HG03095 (cell line): ENCODE measurements at regions not wholly inside any gene's neighbourhood (a gene's known extent, or its start where the extent isn't known, plus 50 kb on each side); places are given as distances from the start of the nearest gene placed in this dataset.
"Not testable (repeated sequence)": the region's sequence is repeated elsewhere in the genome, so short reads cannot be mapped to it uniquely, and the experiment has no call there.

ENCODE experiments used
- ATAC-seq: cut with Tn5 transposase; IDR thresholded peaks from one replicate; pipeline ENCODE4 v1.9.1; 2021; ENCODE audit warnings: moderate library complexity; ENCODE audit not compliant: unreplicated experiment

DNA sequence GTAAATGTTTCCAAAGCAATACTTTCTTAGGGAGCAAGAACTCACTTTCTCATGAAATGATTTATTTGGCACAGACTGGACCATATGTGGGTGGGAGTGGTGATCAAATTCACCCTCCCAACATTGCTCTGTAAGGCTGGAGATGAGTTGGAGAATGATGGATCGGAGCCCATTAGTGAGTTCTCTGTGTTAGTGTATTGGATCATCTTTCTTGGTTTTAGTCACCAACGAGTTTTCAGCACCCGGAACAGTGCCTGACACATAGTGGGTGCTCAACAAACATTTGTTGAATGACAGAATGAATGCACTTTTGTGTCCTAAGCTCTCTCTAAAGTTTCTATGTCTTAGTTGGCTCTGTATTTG lies 104.5 kb upstream of the FAM20A start:
- no peak for ATAC-seq

DNA sequence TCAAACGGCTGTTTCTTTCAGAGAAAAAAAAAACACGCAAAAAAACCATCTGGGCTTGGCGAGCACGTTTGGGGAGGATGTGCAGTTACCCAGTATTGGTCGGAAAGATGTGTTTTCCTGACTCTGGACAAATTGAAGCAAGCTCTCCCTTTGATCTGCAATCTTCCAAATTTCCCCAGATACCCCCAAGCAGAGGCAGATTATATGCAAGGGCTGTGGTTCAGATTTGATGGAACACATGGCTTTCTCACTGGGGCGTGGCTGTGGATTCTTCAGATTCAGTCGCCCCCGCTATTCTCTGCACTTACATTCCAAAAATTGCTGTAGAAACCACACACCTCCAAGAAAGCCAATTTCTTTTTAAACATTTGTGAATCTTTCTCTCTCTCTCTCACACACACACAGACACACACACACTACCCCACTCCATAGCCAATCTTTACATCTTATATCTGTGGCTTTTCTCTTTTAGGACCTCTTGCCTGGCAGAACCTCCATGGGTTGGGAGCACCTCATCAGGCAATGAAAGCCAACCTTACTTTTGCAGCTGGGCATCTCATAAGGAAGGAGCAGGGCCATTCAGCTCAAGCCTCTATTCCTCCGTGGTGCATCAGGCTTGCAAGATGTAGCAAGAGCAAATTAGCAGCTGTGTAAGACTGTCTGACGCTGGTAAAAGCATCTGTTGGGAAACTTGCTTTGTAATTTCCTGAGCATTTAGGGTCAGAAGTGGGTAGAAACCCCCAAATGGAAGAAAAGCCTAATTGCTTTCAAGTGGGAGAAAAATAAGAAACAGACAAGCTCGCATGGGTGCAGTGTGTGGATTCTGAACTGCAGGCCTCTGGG lies 103.9 kb upstream of the FAM20A start:
- ATAC-seq: no peak

DNA sequence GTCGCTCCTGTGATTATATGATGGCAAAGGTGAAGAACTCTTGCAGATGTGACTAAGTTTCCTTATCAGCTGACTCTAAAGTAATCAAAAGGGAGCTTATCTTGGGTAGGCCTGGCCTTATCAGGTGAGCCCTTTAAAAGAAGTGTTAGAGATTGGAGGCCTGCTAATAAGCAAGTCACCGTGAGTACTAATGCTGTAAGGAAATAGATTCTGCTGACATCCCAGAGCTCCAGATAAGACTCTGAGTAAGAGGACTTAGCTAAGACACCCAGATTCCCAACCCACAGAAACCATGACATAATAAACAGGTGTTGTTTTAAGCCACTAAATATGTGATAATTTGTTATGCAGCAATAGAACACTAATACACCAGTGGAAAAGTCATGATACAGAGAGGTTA lies 99.9 kb upstream of the FAM20A start:
- ATAC-seq: no peak

DNA sequence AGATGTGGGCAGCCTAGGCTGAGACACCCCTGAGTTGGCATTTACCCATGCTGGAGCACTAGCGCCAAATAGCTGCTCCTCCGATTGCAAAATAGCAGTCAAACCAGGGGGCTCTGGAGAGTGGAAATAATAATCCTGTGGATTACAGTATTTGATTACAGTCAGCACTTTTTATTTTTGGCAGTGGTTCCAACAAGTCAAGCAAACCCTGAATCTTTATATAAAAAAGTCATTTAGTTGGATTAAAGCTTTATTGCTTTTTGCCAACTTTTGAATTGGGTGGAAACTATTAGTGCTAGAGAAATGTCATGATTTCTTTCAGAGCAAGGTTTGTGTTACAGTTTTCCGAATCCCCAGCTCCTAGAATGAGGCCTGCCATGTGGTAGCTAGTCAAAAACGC lies 99.3 kb upstream of the FAM20A start:
- ATAC-seq: no peak

DNA sequence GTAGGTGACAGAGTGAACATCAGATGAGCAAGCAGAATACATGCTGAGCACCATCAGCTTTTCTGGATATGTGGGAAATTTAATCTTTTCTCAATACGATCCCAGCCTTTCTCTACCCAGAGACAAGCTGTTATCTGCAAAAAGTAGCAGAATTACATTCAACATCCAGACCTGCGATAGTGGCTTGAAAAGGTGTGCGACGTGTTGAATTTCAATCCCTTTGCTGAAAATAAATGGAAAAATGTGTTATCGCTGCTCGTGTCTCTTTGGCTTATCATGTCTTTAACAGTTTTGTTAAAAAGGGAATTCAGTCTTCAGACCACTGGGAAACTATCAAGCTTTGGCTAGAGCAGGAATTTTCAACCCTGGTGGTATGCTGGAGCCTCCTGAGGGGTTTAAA lies 98.8 kb upstream of the FAM20A start:
- ATAC-seq: no peak

DNA sequence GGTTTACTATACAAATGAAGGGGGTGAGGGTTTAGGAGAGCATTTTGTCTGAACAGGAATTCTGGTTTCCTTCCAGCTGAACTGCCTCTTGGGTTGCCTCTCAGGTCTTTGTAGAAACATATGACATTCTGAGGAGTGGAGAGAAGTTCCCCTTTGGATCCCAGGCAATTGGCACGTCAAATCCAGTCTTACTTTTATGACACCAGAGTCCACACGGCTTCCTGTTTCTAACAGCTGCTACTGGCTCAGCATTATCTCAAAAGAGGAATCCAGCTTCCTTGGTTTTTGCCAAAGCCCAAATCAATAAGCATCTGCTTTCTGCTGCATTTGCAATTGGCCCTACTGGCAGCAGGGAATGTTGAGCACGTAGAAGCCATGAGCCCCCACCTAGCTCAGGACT lies 97.6 kb upstream of the FAM20A start:
- ATAC-seq: no peak

DNA sequence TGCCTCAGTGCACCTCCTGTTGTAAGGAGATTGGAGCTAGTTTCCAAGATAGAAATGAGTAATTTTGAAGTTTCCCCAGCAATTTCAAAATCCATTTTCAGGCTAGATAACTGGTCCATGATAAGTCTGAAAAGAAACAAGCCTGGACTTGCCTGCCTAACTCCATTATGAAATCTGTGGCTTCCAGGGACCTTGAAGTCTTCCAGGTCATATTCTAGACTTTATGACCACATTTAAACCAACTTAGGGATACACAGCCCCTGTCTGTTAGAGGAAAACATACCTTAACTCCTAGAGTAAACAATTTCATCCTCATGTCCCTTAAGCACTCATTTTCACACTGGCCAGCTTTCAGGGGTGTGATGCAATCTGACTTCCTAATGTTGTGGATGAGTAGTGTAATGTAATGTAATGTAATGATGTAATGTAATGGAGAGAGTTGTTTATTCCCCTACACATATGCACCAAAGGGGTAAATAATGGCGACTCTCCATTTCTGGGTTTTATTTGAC lies 96.7 kb upstream of the FAM20A start:
- no peak for ATAC-seq

DNA sequence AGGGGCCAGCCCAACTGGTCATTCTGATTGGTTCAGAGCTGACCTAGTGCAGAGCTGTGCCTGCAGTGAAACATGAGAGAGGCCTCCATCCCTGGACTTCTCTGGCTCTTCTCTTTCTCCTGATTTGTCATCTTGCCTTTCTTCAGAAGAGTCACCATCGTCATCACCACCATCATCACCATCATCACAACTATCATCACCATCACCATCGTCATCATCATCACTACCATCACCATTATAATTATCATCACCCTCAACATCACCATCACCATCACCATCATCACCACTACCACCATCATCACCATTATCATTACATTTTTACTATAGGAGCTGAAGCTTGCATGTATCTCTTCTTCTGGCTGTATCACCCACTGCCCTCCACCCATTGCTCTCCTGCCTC lies 94.5 kb upstream of the FAM20A start:
- ATAC-seq: no peak

DNA sequence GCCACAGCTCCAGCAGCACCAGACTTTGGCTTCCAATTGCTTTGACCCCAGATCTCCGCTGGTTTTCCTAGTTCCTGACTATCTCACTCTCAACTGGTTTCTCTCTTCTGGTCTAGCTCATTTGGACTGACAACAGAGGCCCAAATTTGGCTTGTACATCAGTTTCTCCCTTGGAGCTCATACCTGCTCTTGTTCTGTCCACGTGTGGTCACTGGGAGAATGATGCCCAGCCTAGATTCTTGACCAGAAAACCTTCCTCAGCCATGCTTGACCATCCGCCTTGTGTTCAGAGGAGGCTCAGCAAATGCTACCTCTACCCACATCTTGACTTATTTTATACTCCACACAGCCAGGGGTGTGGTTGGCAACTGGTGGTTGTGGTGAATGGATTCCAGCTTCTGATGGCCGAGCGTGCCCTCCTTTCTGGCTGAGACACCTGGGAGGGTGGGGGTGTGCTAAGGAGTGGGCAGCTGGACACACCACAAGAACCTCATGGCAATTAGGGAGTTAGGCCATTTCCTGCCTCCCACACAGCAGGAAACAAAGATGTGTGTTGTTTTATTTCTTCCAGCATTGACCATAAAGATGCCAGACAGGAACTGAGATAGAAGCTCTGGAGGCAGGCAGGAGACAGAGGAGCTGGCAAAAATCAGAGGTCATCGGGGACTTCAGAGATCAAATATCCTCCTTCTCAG lies 93.8 kb upstream of the FAM20A start:
- no peak for ATAC-seq

DNA sequence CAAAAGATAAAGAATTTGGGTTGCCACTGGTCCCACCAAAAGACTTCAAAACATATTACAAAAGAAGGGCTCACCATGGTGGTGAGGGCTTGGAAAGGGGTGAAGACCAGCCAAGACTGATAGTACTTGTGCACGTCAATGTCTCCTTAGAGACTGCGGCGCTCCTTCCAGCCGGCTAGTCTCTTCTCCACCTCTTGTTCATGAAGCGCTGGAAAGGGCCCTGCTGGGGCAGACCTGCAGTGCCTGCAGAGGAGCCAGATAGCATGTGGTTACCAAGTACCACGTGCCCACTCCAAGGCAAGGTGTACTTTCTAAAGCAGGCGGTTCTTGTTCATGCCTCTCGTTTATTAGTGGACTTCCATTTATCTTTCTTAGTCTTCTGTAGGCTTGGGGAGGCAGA lies 92.7 kb upstream of the FAM20A start:
- ATAC-seq: no peak

DNA sequence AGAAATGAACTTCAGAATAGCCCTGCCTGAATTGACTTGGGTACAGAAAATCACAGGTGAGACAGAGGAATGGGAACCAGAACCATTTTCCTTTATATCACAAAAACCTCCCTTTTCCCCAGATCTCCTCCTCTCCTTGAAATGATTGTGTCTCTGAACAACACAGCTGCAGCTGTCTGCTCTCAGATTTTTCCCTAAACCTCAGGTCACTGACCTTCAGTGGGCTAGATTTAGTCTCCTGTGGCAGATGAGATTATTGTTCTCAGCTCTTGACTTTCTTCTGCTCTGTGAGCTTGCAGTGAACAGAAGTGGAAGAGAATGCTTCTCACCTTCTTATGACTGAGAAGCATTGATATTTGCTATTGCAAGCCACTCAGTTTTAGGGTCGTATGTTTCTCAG lies 92.3 kb upstream of the FAM20A start:
- no peak for ATAC-seq

DNA sequence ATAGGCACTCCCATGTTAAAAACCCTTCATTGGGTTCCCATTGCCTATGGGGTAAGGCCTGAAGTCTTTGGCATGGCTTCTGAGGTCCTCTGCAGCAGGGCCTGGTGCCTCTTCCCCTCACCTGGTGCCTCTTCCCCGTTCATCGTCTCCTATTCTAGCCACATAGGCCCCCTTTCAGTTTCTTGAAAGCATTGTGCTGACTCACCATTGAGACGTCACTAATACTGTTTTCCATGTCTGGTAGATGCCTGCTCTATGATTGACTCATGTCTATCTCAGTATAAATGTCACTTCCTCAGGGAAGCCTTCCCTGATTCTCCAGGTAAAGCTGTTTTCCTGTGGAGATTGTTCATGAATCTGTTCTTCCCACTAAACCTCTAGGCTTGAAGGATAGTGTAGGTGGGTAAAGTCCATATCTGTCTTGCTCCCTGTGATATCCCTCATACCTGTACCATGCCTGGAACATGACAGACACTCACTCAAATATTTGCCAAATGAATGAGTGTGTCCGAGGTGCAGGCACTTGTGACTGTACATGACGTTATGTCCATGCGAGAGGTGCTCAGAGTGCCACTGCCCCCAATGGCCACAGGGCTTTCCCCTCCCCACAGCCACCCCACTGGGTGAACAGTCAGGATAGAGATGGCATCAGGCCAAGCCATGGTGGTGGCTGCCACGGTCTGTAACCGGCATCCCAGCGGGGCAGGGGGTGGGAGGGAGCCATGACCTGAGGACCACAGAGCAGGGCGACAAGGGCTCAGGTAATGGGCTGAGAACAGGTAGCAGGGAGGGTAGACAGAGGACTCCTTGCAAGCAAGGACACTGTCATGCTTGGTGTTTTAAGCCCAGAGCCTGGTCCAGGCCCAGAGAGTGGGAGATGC lies 85.2 kb upstream of the FAM20A start:
- no peak for ATAC-seq

DNA sequence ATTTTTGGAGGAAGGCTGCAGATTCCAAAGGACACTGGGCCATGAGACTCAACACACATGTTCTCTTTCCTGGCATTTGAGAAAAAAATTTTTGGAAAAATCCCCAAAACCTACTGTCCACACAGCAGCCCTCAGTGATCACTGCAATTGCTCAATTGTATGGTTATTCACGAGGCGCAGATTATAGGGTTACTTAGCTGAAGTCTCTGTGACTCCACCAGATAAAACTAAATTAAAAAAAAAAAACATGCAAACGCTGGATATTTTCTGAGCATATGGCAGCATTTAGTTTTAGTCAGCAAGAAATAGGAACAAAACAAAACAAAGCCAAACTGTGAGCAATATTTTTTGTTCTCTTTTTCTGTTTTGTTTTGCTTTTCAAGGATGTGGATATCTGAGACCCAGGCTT lies 83.8 kb upstream of the FAM20A start:
- no peak for ATAC-seq

DNA sequence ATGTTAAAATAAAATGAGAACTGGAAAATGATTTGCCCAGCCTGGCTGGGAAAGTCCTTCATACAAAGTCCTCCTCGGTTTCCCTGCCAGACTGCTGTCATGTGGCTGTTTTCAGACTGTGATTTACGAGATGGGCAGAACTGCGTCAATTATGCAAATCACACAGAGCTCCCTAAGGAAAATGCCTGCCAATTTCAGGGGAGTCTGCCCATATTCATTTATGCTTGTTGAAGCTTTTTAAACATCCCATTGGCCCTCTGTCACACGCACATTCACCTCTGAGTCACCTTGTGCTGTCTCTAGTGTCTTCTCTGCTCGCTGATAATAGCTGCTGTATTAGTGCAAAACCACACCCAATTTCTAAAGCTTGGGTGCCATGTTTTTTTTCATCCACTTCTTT lies 81.7 kb upstream of the FAM20A start:
- no peak for ATAC-seq

DNA sequence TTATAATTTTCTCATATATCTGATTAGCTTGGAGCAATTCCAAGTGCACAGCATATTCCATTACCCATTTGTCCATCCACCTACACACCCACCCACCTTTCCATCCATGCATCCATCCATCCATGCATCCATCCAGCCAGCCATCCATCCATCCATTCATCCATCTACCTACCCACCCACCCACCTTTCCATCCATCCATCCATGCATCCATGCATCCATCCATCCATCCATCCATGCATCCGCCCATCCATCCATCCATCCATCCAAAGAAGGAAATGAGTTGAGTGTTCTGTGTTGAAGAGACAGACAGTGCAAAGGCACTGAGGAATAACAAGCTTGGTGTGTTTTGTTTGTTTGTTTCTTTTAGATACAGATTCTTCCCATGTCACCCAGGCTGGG lies 78.7 kb upstream of the FAM20A start:
- no peak for ATAC-seq

DNA sequence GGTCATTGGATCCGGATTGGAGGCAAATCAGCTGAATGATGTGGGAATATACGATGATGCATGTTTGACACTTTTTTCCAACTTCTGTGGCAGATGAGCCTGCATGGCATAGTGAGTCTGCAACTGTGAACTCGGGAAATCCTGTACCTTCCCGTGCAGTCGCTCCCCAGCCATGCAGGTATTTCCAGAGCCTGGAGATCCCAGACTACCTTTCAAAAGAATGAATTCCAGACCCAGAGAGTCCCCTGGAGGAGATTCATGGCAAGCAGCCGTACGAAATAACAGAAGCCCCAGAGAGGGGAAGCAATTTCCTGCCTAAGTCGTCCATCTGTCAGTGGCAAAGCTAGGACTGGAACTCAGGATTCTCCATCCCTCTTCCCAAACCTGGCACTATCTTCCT lies 75.7 kb upstream of the FAM20A start:
- ATAC-seq: no peak

DNA sequence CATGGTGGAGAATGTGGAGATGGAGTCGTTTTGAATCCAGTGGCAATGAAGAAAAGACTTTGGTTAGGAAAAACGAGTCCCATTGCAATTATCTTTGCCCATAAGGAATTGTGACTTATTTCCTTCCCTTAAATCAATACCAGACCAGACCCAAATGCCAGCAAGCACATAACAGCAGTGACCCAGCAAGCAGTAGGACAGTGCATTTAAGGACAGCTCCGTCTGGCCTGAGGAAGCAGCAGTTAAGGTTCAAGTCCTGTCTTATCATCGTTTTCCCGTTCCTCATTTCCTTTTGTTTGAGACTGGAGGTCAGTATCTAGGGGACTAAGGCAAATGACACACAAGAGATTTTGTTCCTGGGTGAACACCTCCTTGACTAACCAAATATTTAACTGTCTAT lies 74.6 kb upstream of the FAM20A start:
- ATAC-seq: no peak

DNA sequence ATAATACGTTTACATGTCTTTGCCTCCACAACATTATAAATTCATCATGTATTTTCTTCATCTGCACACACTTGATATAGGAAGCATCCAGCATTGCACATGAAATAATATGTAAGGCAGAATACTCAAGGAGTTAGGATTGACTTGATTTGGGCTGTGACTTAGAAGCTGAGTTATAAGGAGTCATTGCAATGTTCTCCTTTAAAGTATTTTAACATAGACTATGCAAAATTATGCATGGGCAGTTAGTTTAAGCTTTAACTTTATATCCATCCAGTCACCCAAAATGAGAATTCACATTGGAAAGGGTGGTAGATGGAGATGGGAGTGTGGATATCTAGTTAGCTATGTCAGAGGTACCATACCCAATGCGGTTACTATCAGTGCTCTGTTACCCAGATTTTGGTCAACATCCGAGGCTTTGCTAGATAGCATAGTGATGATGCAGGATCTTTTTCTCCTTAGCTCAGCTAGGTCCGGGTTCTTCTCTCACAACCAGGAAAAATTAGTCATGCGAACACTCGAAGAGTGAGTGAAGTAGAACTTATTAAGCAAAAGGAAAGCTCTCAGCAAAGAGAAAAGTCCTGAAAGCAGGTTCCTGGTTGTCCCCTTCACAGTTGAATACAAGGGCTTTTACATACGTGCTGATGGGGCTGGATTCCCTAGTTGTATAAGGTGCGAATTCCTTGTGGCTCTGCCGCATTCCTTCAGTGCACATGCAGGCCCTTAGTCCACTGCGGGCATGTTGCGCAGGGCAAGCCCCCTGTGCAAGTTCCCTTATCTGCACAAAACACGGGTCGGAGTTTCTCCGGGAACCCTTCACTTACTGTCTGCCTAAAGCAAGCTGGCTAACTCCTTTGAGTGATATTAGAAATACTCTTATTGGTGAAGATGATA lies 73.1 kb upstream of the FAM20A start:
- ATAC-seq: no peak

DNA sequence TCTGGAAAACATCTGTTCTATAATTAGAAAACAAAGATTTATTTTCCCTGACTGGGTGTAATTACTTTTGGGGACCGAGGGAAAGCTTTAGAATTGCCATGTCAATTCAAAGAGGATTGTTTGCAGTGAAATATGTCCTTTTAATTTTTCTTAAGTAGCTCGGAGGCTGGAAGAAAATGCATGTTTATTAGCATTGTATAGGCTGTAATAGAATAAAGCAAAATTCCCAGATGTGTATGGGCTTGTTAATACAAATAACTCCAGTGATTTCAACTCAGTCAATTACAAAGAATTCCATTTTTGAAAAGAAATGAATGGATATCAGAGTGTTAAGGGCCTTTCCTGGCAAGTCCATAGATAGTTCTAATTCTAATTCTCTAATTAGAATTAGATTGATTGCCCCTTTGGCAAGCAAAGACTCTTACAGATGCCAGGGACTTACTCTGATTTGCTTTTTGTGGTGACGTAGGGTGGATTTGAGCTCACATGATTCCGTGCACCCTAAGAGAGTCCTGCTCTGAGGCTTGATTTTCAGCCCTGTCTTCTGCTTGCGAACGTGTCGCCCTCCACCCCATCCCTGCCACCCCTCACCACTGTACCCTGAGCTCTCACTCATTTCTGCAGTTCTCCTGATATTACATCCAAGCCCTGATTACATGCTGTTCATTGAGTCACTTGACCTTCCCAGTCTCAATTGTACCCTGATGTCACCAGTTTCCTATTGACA lies 70.0 kb upstream of the FAM20A start:
- ATAC-seq: no peak

DNA sequence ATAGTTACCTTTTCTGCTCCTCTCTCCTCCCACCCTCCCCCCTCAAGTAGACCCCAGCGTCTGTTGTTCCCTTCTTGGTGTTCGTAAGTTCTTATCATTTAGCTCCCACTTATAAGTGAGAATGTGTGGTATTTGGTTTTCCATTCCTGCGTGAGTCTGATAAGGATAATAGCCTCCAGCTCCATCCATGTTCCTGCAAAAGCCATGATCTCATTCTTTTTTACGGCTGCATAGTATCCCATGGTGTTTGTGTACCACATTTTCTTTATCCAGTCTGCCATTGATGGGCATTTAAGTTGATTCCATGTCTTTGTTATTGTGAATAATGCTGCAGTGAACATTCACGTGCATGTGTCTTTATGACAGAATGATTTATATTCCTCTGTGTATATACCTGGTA lies 65.3 kb upstream of the FAM20A start:
- ATAC-seq: not testable (repeated sequence)
